ENCODE measurements at regions not wholly inside any gene's neighbourhood (a gene's known extent, or its start where the extent isn't known, plus 50 kb on each side); places are given as distances from the start of the nearest gene placed in this dataset.

- TF ChIP-seq EZH2 (IDR thresholded peaks at IDR 0.05; ENCODE audit: insufficient read depth, poor library complexity, severe bottlenecking) (no peak), EZH2phosphoT487 (IDR thresholded peaks at IDR 0.05; ENCODE audit: insufficient read depth, low read depth) (no peak)
Measured at GRCh38 chr14:38710881-38711280, 392.2 kb downstream of the SEC23A start.

All from GM23248 (cell line).